HG02763 (cell line): ENCODE measurements at regions not wholly inside any gene's neighbourhood (a gene's known extent, or its start where the extent isn't known, plus 50 kb on each side); places are given as distances from the start of the nearest gene placed in this dataset.
"Not testable (repeated sequence)": the region's sequence is repeated elsewhere in the genome, so short reads cannot be mapped to it uniquely, and the experiment has no call there.

Experiments
- ATAC-seq: cut with Tn5 transposase; IDR thresholded peaks from one replicate; pipeline ENCODE4 v1.9.1; 2021; ENCODE audit warnings: mild to moderate bottlenecking, moderate library complexity; ENCODE audit not compliant: unreplicated experiment

GRCh38 chr1:190665045-190665444 lies 187.4 kb upstream of the BRINP3 start:
- no peak for ATAC-seq

GRCh38 chr1:190667914-190668313 lies 190.2 kb upstream of the BRINP3 start:
- ATAC-seq: no peak

DNA sequence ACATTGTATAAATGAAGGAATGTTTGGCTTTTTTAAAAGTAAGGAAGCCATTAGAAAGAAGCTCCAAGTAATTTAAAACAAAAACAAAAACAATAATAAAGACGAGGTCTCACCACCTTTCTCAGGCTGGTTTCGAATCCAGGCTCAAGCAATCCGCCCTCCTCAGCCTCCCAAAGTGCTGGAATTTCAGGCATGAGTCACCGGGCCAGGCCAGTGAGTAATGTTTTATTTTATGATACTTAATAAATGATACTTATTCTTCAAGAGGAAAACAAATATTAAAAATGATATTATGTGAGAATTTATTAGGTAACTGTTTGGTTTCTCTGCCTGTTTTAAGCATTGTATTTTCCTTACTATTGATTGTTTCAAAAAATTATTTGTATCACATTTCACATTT lies 201.4 kb upstream of the BRINP3 start:
- ATAC-seq: no peak

DNA sequence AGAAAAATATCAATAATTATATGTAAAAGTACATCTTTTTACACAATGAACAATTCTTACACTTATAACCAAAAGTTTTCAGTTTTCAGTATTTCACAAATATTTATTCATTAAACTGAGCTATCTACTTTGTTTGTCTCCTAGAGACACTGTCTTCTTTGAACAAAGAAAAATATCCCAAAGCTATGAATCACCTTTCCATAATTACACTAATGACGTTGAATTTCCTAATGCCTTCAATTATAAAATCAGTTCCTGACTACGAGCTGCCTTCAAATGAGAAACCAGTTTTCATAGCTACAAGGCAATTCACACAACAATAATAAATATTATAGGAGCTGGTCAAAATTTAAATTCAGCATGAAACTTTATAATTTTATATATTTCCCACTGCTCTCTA lies 201.8 kb upstream of the BRINP3 start:
- no peak for ATAC-seq

DNA sequence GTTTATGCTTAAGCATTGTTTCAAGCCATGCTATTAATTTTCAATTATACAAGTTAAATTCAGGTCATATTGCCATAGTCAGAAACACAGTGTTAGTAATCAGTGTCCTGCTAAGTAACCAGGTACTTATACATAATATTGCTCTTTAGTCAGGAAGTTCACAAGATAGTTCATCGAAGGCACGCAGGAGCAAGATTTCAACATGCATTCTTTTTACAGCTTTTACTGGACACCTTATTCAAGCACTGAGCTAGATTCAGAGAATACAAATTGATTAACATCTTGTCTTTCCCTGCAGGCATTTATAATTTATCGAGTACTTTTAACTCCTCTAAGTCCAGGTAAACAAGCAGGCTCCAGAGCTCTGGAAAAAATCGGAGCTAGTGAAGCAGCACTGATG lies 202.3 kb upstream of the BRINP3 start:
- ATAC-seq: no peak

DNA sequence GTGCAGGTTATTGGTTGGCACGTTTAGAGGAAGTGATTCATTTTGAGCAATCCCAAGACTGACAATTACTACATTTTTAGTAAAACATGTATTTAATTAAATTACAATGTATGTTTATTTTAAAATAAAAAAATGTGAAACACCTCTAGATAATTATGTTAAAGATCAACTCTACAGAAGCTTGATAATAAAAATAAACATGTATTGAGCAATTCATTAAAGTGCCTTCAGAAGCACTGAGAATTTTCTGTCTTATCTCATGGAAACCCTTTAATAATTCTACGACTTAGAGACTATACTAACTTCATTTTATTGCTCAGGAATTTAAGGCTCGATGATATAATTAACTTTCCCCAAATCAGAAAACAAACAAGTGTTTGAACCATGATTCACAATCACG lies 208.0 kb upstream of the BRINP3 start:
- ATAC-seq: no peak

DNA sequence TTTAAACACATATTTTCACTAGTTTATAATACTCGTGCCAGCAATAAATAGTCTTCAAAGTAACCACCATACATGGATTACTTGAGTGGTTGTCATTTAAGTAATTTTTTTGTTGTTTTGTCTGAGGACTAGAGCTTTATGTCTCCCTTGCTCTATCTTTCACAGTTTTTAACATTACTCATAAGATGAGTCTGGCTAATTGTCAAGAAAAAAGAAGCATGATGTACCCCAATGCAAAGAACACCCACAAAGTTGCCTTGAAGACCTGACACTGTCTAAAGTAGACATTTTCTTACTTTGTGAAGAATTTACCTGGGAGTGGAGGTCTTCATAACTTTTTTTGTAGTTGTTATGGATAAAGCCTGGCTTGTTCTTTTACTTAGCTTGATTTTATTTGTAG lies 210.4 kb upstream of the BRINP3 start:
- no peak for ATAC-seq

GRCh38 chr1:190698488-190698887 lies 220.8 kb upstream of the BRINP3 start:
- not testable (repeated sequence) for ATAC-seq

GRCh38 chr1:190699165-190699564 lies 221.5 kb upstream of the BRINP3 start:
- ATAC-seq: no peak

- no peak for ATAC-seq
Measured at GRCh38 chr1:190708418-190709057, 230.9 kb upstream of the BRINP3 start.

- ATAC-seq: no peak
Measured at GRCh38 chr1:190711069-190711468, 233.4 kb upstream of the BRINP3 start.

DNA sequence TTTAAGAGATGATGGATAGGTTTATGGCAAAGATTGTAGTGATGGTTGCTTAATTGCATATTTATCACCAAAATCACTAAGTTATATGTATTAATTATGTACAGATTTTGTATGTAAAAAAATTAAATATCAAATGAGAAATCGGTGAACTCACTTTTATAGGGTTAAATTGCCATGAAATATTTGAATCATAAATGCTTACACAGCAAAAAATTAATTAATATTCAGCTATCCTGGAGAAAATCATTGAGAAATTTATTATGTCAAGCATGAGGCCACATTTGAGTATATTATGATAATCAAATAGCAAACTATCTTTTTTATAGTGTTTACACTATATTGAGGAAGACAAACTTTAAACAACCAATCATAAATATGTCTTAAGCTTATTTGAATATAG lies 239.4 kb upstream of the BRINP3 start:
- no peak for ATAC-seq

- no peak for ATAC-seq
Measured at GRCh38 chr1:190736971-190737590, 259.4 kb upstream of the BRINP3 start.

DNA sequence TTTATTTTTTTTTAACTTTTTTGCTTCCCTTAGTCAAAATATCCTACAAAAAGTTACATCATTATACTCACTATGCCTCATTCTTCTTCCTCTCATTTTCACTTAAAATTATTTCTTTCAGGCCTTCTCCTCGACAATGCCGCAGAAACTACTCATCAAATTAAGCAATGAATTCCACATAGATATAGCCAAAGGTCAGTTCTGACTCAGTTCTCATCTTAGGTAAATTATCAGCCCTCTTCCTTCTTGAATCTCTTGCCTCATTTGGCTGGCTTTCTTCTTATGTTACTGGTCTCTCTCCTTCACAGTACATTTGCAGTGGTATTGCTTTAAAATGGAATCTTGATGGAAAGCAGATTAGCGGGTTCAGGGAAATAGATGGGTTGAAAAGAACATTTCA lies 260.7 kb upstream of the BRINP3 start:
- no peak for ATAC-seq

DNA sequence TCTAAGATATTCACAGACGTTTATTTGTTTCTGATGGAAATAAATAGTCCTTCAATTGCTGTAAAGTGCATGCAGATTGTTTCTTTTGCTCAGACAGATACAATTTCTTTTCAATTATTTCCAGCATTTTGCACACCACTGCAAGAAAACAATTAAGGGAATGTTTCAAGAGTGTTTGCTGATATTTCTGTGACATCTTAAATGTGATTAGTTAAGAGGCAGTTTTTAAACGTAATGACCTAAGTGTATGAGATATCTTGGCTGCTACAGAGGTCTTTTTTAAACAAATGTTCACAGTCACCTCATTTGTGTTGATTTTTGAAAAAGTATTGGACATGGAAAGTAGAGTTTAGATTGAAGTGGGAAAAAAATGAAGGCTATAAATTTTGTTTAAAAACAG lies 262.3 kb upstream of the BRINP3 start:
- no peak for ATAC-seq

GRCh38 chr1:190747704-190748103 lies 270.0 kb upstream of the BRINP3 start:
- ATAC-seq: no peak

DNA sequence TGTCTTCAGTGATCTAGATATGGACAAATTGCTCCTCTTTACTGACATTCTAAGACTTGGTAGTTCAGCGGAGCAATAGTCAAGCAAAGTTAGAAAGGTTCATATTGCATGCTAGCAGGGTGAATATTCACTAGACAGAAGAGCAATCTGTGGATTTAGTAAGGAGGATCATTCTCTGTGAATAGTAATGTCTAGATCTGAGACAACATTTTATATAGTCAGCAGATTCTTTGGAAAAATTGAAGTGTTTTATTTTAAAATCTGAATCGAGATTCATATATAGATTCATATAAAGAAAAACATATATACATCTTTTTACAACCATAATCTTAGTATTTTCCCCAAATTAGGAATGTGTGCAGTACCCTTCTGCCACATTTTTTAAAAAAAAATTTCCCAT lies 274.5 kb upstream of the BRINP3 start:
- no peak for ATAC-seq

- ATAC-seq: no peak
Measured at GRCh38 chr1:190754666-190755065, 277.0 kb upstream of the BRINP3 start.

DNA sequence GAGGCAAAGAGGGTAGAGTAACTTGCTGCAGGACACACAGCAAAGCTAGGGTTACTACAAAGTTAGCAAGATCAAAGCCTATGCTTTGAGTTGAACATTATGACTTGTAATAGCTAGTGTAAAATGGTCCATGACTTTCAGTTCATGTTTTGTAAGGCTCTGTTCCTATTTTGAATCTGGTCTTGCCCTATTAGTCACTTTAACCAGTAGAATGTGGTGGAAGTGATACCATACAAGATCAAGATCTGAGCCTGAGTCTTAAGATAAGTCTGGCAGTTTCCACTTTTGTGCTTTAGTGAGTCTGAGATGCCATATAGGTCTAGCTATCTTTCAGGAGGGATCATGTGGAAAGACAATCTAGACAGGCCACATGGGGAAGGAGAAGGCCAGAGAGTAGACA lies 282.1 kb upstream of the BRINP3 start:
- peak; percentile 82 for ATAC-seq

DNA sequence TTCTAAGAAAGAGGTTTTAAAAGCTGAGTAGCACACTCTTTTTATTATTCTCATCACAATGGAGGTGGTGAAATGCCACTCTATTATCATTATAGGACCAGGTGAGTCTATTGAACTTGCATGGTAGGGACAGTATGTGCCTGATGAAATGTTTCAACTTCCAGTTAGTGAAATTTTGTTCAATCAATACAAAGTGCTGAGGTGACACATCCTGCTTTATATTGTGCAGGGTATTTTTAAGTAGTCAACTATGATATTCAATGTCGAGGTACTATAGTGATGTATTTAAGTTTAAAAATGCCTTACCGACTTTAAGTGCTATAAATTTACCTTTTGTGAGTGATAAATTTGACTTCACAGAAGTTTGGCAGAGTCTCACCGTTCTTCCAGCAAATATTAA lies 284.7 kb upstream of the BRINP3 start:
- ATAC-seq: no peak

- no peak for ATAC-seq
Measured at GRCh38 chr1:190792873-190793272, 315.2 kb upstream of the BRINP3 start.

- no peak for ATAC-seq
Measured at GRCh38 chr1:190807629-190808028, 330.0 kb upstream of the BRINP3 start.

GRCh38 chr1:190808035-190808434 lies 330.4 kb upstream of the BRINP3 start:
- no peak for ATAC-seq
